ENCODE measurements at regions not wholly inside any gene's neighbourhood (a gene's known extent, or its start where the extent isn't known, plus 50 kb on each side); places are given as distances from the start of the nearest gene placed in this dataset.

- no peak for TF ChIP-seq POLR2AphosphoS5 (IDR thresholded peaks at IDR 0.05)
- TF ChIP-seq CTCF (IDR thresholded peaks at IDR 0.05; ENCODE audit: poor library complexity, severe bottlenecking) = no peak
- no peak for TF ChIP-seq EZH2 (IDR thresholded peaks at IDR 0.05; ENCODE audit: borderline replicate concordance, insufficient read depth, low read length, poor library complexity, severe bottlenecking)
- TF ChIP-seq MXI1 (conservative IDR thresholded peaks at IDR 0.05; ENCODE audit: poor library complexity, severe bottlenecking) = no peak
- no peak for TF ChIP-seq EP300 (conservative IDR thresholded peaks at IDR 0.05; ENCODE audit: poor library complexity, severe bottlenecking)
- no peak for TF ChIP-seq TAF1 (IDR thresholded peaks at IDR 0.05; ENCODE audit: low read depth)
- TF ChIP-seq RAD21 (conservative IDR thresholded peaks at IDR 0.05) = no peak
These were observed 131.6 kb upstream of the LRRC7 start for GRCh38 chr1:69436151-69436550.
